Eye (tissue), 1 donor: ENCODE measurements at regions not wholly inside any gene's neighbourhood (a gene's known extent, or its start where the extent isn't known, plus 50 kb on each side); places are given as distances from the start of the nearest gene placed in this dataset.
"Not testable (repeated sequence)": the region's sequence is repeated elsewhere in the genome, so short reads cannot be mapped to it uniquely, and the experiment has no call there.

ENCODE experiments used
- DNase-seq: peaks from one replicate; pipeline ENCODE4 v3.0.0-alpha.2; 2015

DNA sequence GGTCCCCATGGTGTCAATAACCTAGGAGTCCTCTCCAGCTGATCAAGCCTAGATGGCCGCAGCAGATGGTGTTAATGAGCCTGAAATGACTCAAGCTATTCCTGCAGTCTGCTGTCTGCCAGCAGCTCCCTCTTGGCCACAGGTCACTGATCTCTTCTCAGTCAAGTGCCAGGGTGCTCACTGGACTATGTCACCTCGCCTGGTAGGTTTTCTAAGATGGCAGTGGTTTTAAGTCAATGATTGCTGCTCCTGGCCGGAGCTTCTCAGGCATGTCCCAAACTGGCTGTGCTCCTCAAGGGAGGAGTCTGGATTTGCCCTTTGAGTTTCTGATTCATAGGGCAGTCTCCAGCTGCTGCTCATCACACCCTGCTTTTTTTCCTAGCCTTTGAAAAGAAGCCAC lies 58.6 kb upstream of the SHISA6 start:
- DNase-seq = peak; percentile 47

DNA sequence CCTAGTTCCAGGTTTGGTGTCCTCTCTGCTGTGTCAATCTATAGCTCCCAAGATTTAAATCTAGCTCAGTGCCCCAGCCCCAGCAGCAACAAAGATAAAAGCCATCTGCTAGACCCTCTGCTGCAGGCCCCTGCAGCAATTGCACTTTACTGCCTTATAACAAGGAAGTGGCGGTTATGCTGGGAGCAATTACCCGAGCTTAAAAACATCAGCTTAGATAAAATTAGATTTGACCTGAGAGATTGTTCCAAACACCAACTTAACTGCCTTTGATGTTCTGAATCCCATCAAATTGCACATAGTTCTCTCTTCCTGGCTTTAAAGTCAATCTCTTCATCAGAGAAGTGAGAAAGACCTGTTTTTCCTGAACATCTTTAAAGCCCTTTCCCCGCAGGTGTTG lies 62.4 kb upstream of the SHISA6 start:
- no peak for DNase-seq

DNA sequence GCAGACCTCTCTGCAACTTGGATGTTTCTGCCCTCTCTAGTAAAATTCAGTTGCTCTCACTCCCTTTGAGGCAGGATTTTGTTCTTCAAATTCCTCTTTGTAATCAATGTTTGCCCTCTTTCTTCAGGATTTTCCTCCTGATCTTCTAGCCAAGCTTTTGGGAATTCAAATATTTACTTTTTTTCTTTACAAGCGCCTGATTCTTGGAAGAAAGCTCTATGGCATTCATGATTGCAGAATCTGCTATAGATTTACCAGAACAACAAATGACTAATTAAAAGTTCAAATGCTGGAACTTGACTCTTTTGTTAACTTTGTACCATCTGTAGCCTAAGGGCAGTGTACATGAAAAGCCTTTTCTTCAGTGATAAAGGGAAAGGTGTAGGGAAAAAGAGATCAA lies 63.7 kb upstream of the SHISA6 start:
- no peak for DNase-seq

DNA sequence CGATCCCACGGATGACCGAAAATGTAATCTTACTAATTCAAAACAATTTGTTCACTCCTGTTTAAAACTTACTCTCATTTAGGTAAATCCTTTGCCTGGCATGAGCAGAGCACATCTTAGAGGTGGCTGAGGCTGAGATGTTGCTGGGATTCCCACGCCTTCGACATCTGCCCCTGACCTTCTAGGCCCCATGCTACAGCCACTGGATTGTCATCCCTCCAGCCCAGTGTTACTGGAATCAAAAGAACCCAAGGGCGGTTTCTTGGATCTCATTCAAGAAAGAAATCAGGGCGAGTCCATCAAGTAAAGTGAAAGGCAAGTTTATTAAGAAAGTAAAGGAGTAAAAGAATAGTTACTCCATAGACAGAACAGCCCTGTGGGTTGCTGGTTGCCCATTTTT lies 64.5 kb upstream of the SHISA6 start:
- DNase-seq = no peak

DNA sequence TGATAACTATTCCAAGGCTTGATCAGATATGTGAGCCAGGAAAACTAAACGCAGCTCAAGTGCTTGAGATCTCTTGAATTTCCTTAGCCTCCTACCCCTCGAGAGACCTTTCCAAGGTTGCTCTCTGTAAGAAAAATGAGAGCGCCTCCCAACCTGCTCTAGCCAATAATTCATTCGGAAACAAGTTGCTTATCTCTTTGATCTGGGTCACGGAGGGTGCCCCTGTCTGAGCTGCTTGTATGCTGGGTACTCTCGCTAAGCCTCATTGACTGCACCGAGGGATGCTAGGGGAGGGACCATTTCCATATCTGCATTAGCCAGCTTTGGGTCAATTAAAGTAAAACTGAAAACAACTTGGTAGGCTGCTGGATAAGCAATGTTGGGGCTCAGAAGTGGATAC lies 70.1 kb upstream of the SHISA6 start:
- peak; percentile 5 for DNase-seq

DNA sequence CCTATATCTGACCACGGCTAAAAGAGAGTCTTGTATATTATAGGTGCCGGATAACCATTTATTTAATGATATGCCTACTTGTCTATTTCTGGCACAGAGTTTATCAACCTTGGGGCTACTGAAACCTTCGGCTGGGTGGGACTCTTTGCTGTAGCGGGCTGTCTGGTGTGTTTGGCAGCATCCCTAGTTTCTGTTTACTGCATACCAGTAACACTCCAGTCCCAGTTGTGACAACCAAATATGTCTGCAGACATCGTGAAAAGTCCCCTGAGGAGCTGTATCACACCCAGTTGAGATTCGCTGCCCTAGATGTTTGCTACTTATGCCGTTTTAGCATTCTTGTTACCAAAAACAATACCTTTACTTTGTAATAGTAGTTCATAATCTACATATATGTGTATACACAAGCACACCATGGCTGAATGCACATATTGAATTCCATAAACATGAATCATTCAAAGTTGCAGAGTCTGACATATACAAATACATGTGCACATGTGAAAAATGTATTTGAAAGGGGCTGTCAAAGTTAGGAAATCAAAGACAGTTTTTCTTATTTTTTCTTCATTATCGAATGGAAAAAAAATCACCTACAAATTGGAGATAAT lies 89.1 kb upstream of the SHISA6 start:
- no peak for DNase-seq

DNA sequence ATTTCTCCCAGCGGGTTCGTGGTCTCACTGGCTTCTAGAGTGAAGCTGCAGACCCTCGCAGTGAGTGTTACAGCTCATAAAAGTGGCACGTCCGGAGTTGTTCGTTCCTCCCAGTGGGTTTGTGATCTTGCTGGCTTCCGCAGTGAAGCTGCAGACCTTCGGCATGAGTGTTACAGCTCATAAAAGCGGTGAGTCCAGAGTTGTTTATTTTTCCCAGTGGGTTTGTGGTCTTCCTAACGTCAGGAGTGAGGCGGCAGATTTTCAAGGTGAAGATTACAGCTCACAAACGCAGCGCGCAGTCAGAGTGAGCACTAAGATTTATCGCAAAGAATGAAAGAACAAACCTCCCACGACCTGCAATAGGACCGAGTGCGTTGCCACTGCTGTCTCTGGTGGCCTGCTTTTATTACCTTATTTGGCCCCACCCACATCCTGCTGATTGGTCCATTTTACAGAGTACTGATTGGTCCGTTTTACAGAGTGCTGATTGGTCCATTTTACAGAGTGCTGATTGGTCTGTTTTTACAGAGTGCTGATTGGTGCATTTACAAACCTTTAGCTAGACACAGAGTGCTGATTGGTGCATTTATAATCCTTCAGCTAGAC lies 90.0 kb upstream of the SHISA6 start:
- DNase-seq = not testable (repeated sequence)

DNA sequence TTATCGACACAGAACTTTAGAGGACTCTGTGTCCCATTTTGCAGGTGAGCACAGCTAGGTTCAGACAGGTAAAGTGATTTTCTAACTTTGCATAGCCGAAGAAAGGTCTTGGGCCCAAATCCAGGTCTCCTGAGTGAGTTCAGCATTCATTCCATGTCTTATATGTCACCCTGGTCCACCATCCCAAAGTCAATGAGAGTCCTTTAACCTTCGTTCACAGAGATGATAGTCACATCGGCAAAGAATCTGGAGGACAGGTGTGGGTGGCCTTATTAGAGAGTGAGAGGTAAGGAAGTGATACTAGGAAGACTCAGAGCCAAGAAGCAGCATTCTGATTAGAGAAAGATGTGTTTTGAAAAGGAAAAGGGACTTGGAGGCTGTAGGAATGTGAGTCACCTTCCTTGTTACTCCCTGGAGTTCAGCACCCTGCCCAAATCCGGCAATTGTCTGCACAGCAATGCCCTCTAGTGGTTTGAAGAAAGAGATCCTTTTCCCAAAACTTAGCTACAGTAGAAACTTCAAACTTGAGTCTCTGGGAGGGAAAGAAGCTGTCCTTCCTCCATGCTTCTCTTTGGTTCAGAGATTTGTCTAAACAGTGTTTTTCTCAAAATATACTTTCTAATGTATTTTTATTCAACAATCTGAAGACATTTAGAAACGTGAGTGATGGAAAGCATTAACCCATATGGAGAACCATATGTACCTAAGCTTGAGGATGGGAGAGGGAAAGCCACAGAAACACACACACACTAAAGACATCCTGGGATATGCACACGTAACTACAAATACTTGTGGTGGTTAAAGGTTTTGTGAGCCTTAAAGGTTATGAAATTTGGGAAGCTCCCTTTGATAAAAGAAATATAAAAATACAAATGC lies 96.4 kb upstream of the SHISA6 start:
- DNase-seq = peak; percentile 62

DNA sequence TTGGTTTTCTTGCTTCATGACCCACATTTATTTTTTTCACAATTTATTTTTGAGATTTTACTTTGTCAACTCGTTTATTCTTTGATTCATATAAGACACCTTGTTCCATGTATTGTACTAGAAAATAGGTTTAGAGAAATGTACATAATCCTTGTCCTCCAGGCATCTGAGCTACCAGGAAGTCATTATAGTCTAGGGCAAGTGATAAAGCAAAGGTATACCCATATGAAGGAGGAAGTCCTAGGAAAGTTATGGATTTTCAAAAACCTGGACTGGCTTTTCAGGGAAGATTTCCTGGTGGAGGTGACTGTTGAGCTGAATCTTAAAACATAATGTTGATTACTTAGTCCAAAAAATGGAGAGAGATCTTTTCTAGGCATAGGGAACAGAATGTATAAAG lies 98.8 kb upstream of the SHISA6 start:
- DNase-seq = no peak

DNA sequence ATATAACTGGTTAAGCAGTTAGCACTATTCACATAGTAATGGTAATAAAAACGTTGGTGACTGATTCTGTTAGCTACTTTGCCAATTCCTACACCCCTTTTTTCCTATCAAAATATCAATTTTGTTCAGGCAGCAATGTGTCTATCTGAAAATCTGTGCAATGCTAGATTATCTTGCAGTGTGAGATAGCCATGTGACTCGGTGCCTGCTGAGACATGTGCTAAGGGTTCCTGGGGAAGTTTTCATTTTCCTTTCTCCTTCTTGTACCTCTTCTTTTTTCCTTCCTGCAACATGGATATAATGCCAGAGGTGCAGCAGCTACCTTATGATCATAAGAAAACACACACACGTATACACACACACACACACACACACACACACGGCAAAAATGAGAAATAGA lies 100.5 kb upstream of the SHISA6 start:
- DNase-seq = peak; percentile 25

DNA sequence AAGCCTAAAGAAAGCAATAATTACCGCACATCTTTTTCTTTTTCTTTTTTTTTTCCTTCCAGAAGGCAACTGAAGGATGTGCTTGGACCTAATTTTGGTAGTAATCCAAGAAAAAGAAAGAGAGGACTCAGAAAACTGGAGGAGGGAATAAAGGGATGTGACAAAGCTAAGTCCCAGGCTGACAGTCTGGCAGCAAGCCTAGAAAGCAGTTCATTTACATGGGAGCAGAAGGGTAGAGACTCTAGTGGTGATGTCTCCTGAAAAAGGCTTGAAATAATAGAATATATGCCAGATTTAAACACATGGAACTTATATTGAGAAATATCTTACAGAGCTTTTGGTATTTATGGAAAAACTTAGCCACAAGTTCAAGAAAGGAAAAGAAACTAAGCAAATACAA lies 101.0 kb upstream of the SHISA6 start:
- peak; percentile 68 for DNase-seq

DNA sequence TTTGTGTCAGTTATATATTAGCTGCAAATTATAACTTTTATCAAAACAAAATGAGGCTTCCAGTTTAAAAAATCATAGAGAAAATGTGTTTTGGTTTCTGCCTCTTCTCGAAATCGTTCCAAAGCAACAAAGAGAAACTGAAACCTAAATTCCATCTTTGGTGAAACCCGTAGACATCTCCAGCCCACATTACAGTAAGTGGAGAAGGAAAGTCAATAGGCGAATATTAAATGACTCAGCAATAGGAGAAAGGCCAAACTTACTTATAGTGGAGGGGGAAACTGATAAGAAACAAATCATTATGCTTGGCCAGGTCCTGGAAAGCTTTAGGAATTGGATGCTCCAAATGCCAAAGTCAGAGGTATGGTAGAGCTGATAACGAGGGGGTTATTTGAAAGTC lies 103.0 kb upstream of the SHISA6 start:
- DNase-seq = no peak

DNA sequence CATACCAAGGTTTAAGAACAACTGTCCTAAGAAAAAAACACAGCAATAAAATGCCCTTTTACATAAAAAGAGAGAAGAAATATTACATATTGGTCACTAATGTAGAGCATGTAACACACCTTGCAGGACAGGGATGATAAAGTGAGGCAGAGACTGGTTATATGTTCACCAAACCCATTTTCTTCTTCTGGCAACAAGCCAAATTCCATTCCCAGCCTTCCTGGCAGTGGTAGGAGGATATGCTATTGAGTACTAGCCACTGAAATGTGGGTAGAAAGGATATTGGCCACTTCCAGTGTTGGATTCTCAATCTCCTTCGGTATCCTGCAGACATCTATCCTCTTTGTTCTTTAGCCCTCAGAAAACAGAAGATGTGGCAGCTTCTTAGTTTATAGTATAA lies 105.2 kb upstream of the SHISA6 start:
- DNase-seq = no peak

DNA sequence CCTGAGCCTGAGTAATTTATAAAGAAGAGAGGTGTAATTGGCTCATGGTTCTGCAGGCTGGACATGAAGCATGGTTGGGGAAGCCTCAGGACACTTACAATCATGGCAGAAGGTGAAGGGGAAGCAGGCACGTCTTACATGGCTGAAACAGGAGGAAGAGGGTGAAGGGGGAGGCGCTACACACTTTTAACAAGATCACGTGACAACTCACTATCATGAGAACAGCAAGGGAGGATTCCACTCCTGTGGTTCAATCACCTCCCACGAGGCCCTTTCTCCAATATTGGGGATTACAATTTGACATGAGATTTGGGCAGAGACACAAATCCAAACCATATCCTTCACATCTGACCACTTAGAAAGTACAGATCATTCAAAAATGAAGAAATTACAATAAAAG lies 110.6 kb upstream of the SHISA6 start:
- DNase-seq = no peak

DNA sequence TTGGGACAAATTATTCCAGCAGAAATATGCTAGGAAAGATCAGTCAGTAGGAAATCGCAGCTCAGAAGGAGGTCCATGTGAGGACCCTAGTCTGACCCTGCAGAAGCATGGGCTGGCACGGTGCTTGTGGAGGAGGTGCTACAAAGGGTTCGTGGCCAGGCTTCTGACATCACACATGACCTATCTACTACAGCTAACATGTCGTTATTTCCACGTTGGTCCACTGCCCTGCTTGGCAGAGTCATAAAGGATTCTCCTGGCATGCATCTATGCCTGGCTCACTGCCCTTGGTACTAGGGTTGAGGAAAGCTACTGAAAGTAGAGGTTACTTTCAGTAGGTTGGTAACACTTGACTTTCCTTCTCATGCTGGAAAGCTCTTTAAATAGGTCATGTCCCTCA lies 118.1 kb upstream of the SHISA6 start:
- no peak for DNase-seq

DNA sequence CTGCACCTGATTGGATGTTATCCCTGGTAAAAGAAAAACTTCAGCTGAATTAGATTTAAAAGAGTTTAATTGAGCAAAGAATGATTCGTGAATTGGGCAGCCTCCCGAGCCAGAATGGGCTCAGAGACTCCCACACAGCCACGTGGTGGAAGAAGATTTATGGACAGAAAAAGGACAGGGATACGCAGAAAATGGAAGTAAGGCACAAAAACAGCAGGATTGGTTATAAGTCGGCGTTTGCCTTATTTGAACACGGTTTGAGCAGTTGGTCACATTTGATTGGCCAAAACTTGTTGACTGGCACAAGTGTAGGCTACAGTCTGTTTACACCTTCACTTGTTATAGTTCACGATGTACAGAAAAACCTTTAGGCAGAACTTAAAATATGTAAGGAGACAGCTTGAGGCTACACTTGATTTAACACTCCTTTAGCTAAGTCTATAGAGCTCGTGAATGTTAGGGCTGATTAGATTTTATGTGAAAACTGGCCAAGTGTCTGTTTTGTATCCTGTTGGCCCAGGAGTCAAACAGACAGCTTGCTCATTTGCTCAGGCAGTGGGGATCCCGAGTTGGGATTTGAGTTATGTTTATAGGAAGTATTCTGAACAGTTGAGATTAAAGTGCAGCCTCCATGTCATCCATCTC lies 119.5 kb upstream of the SHISA6 start:
- DNase-seq = no peak

DNA sequence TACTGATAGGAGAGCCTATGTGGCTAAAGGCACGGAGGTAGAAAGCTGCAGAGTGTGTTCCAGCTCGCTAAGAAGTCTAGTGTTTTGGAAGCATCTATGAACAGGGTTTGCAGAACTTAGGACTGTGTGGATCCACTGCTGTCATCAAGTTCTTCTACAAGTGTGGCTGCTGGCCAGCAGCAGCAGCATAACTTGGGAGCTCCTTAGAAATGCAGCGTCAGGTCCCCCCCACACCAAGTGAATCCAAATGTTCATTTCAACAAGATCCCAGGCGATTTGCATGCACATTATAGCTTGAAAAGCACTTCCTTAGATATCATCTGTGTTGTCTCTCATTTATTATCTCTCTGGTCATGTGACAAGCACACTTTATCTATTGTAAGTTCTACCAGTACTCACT lies 131.9 kb upstream of the SHISA6 start:
- DNase-seq = peak; percentile 2

DNA sequence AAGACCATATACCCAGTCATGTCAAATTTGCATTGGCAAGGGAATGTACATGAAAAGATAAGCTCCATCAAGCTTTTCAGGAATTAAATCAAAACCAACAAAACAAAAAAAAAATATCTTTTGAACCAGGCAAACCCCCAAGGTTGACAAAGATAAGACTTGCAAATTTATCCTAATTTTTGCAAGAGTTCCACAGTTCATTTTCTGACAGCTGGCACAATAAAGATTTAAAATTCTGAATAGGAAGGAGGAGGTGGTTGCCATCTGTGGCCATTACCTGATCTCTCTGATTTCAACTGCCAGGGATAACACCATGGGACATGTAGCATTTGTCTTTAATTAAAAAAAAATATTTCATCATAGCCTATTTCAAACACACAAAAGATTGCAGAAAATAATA lies 135.9 kb upstream of the SHISA6 start:
- DNase-seq = no peak

DNA sequence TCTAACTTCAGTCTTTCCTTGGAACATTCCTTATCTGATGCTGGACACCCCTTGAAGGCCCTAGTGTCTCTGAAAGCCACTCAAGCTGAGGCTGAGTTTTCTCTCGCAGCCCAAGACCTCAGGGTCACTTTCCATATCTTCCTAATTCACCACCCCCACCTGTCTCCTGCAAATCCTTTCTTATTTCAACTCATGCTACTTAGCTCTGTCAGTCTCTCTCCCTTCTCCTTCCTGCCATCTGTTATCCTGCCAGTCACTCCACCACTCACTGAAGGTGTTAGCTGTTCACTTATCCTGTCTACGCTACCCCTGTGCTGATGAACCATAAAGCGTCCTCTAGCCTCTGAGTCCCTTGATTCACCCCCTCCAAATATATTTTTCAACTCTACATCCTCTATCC lies 143.9 kb upstream of the SHISA6 start:
- no peak for DNase-seq

DNA sequence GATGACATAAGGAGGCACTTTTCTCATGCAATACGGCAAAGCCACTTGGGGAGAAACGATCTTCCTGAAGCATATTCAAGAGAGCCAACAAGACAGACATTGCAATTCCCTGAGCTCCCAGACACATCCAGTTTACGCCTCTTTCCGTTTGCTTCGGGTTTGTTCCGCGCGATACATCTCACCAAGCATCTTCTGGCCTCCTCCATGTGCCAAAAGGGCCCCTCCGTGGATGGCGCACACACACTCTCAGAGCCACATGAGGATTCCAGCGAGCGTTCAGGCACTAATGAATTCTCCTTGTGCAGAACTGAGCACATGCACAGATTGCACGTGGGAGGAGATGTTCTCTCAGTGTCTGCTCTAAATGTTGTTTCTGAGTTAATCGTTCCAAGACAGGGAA lies 146.7 kb upstream of the SHISA6 start:
- DNase-seq = peak; percentile 31

DNA sequence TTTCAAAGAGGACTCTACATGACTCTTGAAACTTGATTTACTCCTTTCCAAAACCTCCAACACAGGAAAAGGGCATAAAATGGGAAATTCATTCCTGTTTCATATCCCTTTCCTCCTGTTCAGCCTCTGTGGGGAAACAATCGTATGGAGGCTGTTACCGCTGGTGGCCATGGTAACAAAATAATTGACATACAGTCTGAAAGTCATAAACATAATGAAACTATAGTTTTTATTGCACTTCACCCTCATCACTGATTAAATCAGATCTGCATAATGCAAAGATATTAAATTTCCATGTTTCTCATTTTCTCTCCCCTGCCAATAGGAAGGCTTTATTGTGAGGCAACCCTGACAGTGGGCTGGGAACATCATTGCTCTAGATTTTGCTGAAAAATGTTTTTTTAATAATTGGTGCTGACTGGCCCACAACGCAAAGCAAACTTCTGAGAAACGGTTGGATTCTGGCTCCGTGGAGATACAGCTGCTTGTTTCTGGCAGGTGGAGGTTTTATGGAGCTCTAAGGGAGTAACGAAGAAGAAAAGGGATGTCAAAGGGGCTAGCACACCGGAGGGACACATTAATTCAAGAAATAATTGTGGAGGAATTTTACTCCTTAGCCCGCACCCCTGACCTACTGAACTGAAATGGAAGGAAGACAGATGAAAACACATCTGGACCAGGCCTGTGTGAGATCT lies 154.2 kb upstream of the SHISA6 start:
- no peak for DNase-seq

DNA sequence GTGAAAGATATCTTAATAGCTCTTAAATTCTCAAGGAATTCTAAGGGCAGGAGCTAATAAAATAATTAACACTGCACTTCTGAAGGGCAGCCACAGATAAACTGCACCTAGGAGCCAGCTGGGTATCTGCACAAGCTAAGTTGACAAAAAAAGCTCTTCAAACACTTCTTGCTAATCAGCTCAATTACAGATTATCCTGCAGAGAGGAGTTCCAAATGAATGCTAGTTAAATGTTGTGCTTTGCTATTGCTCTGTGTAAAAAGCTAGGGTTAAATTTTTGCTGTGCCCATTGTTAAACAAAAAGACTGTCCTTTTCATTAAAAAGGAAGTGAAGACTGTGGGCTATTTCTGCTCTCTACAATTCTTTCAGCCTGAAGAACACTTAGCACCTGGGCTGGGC lies 158.5 kb upstream of the SHISA6 start:
- DNase-seq = no peak

DNA sequence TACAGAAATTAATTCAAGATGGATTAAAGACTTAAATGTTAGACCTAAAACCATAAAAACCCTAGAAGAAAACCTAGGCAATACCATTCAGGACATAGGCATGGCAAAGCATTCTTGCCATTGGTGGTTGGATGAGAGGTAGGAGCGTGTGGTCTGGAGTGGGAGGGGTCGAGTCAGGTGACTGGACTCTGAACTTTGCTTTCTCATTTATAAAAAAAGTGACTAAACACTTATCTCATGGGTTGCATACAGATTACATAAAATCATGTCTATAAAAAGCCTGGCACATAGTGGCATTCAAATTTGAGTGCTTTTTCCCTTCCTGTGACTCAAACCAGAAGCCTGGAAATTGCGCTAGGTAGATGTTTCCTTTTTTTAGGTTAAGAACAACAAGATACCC lies 159.7 kb upstream of the SHISA6 start:
- DNase-seq = no peak
